Activated naive CD4-positive, alpha-beta T cell treated with anti-CD3 and anti-CD28 coated beads, Interleukin-2, amount 10 ng/mL, durations not matched to agents 7 days and 5 days (primary cell): ENCODE measurements at regions not wholly inside any gene's neighbourhood (a gene's known extent, or its start where the extent isn't known, plus 50 kb on each side); places are given as distances from the start of the nearest gene placed in this dataset.
"Not testable (repeated sequence)": the region's sequence is repeated elsewhere in the genome, so short reads cannot be mapped to it uniquely, and the experiment has no call there.

Source experiments
- CTCF ChIA-PET: fragments of 350-600 bp; sonication (Branson Sonifier 250); formaldehyde crosslinking; loops from one replicate; lab custom pipeline; 2021; ENCODE audit warnings: antibody characterized with exemption; lab: Charles Lee
- DNase-seq: peaks from one replicate; pipeline ENCODE4 v3.0.0-alpha.2; 2020
- H3K27ac Mint-ChIP-seq: one replicate; pipeline ENCODE4 v1.8.0; 2021; ENCODE audit warnings: mild to moderate bottlenecking, moderate library complexity, mixed read lengths
- H3K27me3 Mint-ChIP-seq: one replicate; pipeline ENCODE4 v1.8.0; 2021; ENCODE audit warnings: mild to moderate bottlenecking, mixed read lengths
- H3K36me3 Mint-ChIP-seq: one replicate; pipeline ENCODE4 v1.8.0; 2021; ENCODE audit warnings: mixed read lengths
- H3K4me1 Mint-ChIP-seq: one replicate; pipeline ENCODE4 v1.8.0; 2021; ENCODE audit warnings: mixed read lengths
- H3K4me3 Mint-ChIP-seq: one replicate; pipeline ENCODE4 v1.8.0; 2021; ENCODE audit warnings: mild to moderate bottlenecking, moderate library complexity, mixed read lengths
- H3K9me3 Mint-ChIP-seq: one replicate; pipeline ENCODE4 v1.8.0; 2021; ENCODE audit warnings: mixed read lengths

- H3K27me3 Mint-ChIP-seq, H3K36me3 Mint-ChIP-seq, CTCF ChIA-PET, H3K4me3 Mint-ChIP-seq, H3K27ac Mint-ChIP-seq, H3K4me1 Mint-ChIP-seq, H3K9me3 Mint-ChIP-seq, DNase-seq: not testable (repeated sequence)
Observed at GRCh38 chr4:111444836-111445235, 700.4 kb upstream of the FAM241A start.

GRCh38 chr4:111449657-111450056, 695.6 kb upstream of the FAM241A start:
- no peaks in the 10 kb centered on the region for H3K4me1 Mint-ChIP-seq
- H3K27me3 Mint-ChIP-seq: no peaks in the 10 kb centered on the region
- no peak overlapping the region for H3K4me3 Mint-ChIP-seq
- no peak overlapping the region for H3K27ac Mint-ChIP-seq
- no peaks in the 10 kb centered on the region for H3K36me3 Mint-ChIP-seq
- no peaks in the 10 kb centered on the region for H3K9me3 Mint-ChIP-seq
- no peak for DNase-seq
- CTCF ChIA-PET: no interaction called here

- H3K9me3 Mint-ChIP-seq: no peaks in the 10 kb centered on the region
- H3K4me1 Mint-ChIP-seq: no peaks in the 10 kb centered on the region
- no peak overlapping the region for H3K4me3 Mint-ChIP-seq
- no peaks in the 10 kb centered on the region for H3K36me3 Mint-ChIP-seq
- H3K27me3 Mint-ChIP-seq: no peaks in the 10 kb centered on the region
- no peak for DNase-seq
- CTCF ChIA-PET: no interaction called here
- no peak overlapping the region for H3K27ac Mint-ChIP-seq
Observed at GRCh38 chr4:111450867-111451266, 694.4 kb upstream of the FAM241A start.

GRCh38 chr4:111453216-111453615, 692.0 kb upstream of the FAM241A start:
- CTCF ChIA-PET: no interaction called here
- no peak for DNase-seq
- Mint-ChIP-seq H3K4me1 (no peaks in the 10 kb centered on the region), H3K27ac (no peak overlapping the region), H3K9me3 (no peaks in the 10 kb centered on the region), H3K36me3 (no peaks in the 10 kb centered on the region), H3K27me3 (no peaks in the 10 kb centered on the region), H3K4me3 (no peak overlapping the region)

GRCh38 chr4:111454961-111455360, 690.3 kb upstream of the FAM241A start:
- DNase-seq: no peak
- H3K36me3 Mint-ChIP-seq: no peaks in the 10 kb centered on the region
- no peaks in the 10 kb centered on the region for H3K9me3 Mint-ChIP-seq
- no peaks in the 10 kb centered on the region for H3K27me3 Mint-ChIP-seq
- H3K4me1 Mint-ChIP-seq: no peaks in the 10 kb centered on the region
- CTCF ChIA-PET: interaction anchor here (0.9 kb wide), 1 partner anchor 166 kb away, joined by 3 read pairs; no protein-coding TSS in a partner anchor
- H3K27ac Mint-ChIP-seq: no peak overlapping the region
- H3K4me3 Mint-ChIP-seq: no peak overlapping the region

GRCh38 chr4:111464251-111465045, 680.8 kb upstream of the FAM241A start:
- Mint-ChIP-seq H3K4me1 (no peaks in the 10 kb centered on the region), H3K36me3 (no peaks in the 10 kb centered on the region), H3K4me3 (no peak overlapping the region), H3K27me3 (no peaks in the 10 kb centered on the region), H3K9me3 (no peaks in the 10 kb centered on the region), H3K27ac (no peak overlapping the region)
- DNase-seq: no peak
- CTCF ChIA-PET: no interaction called here

GRCh38 chr4:111466811-111467604, 678.2 kb upstream of the FAM241A start:
- no peak for DNase-seq
- Mint-ChIP-seq H3K27me3 (no peaks in the 10 kb centered on the region), H3K9me3 (no peaks in the 10 kb centered on the region), H3K4me1 (no peaks in the 10 kb centered on the region), H3K36me3 (no peaks in the 10 kb centered on the region), H3K27ac (no peak overlapping the region), H3K4me3 (no peak overlapping the region)
- CTCF ChIA-PET: no interaction called here

- Mint-ChIP-seq H3K4me3 (no peak overlapping the region), H3K9me3 (no peaks in the 10 kb centered on the region), H3K4me1 (no peaks in the 10 kb centered on the region), H3K27me3 (no peaks in the 10 kb centered on the region), H3K27ac (no peak overlapping the region), H3K36me3 (no peaks in the 10 kb centered on the region)
- CTCF ChIA-PET: no interaction called here
- no peak for DNase-seq
Observed at GRCh38 chr4:111475001-111475400, 670.3 kb upstream of the FAM241A start.

- Mint-ChIP-seq H3K27ac (no peak overlapping the region), H3K36me3 (no peaks in the 10 kb centered on the region), H3K4me3 (no peak overlapping the region), H3K4me1 (no peaks in the 10 kb centered on the region), H3K27me3 (no peaks in the 10 kb centered on the region), H3K9me3 (no peaks in the 10 kb centered on the region)
- CTCF ChIA-PET: no interaction called here
- no peak for DNase-seq
Observed at GRCh38 chr4:111475666-111476065, 669.6 kb upstream of the FAM241A start.

GRCh38 chr4:111480510-111480909, 664.7 kb upstream of the FAM241A start:
- Mint-ChIP-seq H3K36me3 (no peaks in the 10 kb centered on the region), H3K27me3 (no peaks in the 10 kb centered on the region), H3K27ac (no peak overlapping the region), H3K4me3 (no peak overlapping the region), H3K9me3 (peaks cover 10% of the 10 kb centered on the region), H3K4me1 (no peaks in the 10 kb centered on the region)
- no peak for DNase-seq
- CTCF ChIA-PET: no interaction called here

- H3K27ac Mint-ChIP-seq: no peak overlapping the region
- no peak overlapping the region for H3K4me3 Mint-ChIP-seq
- CTCF ChIA-PET: no interaction called here
- no peaks in the 10 kb centered on the region for H3K4me1 Mint-ChIP-seq
- H3K27me3 Mint-ChIP-seq: no peaks in the 10 kb centered on the region
- H3K9me3 Mint-ChIP-seq: peaks cover 18% of the 10 kb centered on the region
- no peaks in the 10 kb centered on the region for H3K36me3 Mint-ChIP-seq
- no peak for DNase-seq
Observed at GRCh38 chr4:111483375-111484169, 661.7 kb upstream of the FAM241A start.

- Mint-ChIP-seq H3K27me3 (no peaks in the 10 kb centered on the region), H3K4me3 (no peak overlapping the region)
- DNase-seq: no peak
Observed at GRCh38 chr4:111492496-111492895, 652.8 kb upstream of the FAM241A start.

GRCh38 chr4:111494471-111494870, 650.8 kb upstream of the FAM241A start:
- no peaks in the 10 kb centered on the region for H3K4me1 Mint-ChIP-seq
- no peaks in the 10 kb centered on the region for H3K36me3 Mint-ChIP-seq
- H3K4me3 Mint-ChIP-seq: no peak overlapping the region
- CTCF ChIA-PET: no interaction called here
- no peaks in the 10 kb centered on the region for H3K27me3 Mint-ChIP-seq
- H3K27ac Mint-ChIP-seq: no peak overlapping the region
- no peak for DNase-seq
- no peaks in the 10 kb centered on the region for H3K9me3 Mint-ChIP-seq

More at GRCh38 chr4:111492496-111492895, 652.8 kb upstream of the FAM241A start:
- Mint-ChIP-seq H3K4me1 (no peaks in the 10 kb centered on the region), H3K27ac (no peak overlapping the region), H3K36me3 (no peaks in the 10 kb centered on the region), H3K9me3 (peaks cover 4% of the 10 kb centered on the region)
- CTCF ChIA-PET: no interaction called here

GRCh38 chr4:111494971-111495370, 650.3 kb upstream of the FAM241A start:
- Mint-ChIP-seq H3K4me3 (no peak overlapping the region), H3K9me3 (no peaks in the 10 kb centered on the region), H3K27me3 (no peaks in the 10 kb centered on the region), H3K4me1 (no peaks in the 10 kb centered on the region), H3K36me3 (no peaks in the 10 kb centered on the region), H3K27ac (no peak overlapping the region)
- DNase-seq: no peak
- CTCF ChIA-PET: no interaction called here
